Activated CD8-positive, alpha-beta T cell treated with anti-CD3 and anti-CD28 coated beads, Interleukin-2, amount 10 ng/mL, durations not matched to agents 7 days and 5 days (primary cell): ENCODE measurements at regions not wholly inside any gene's neighbourhood (a gene's known extent, or its start where the extent isn't known, plus 50 kb on each side); places are given as distances from the start of the nearest gene placed in this dataset.

Source experiments
- ATAC-seq: fragments of 150-1000 bp; cut with Tn5 transposase; one replicate; pipeline ENCODE4 v1.10.0; 2021; ENCODE audit warnings: moderate library complexity
- CTCF ChIA-PET: fragments of 350-600 bp; sonication (Branson Sonifier 250); formaldehyde crosslinking; loops from one replicate; lab custom pipeline; 2021; ENCODE audit warnings: antibody characterized with exemption; lab: Charles Lee
- POLR2A ChIA-PET: fragments of 350-600 bp; sonication (Branson Sonifier 250); formaldehyde crosslinking; loops from one replicate; lab custom pipeline; 2021; ENCODE audit warnings: antibody characterized with exemption; lab: Charles Lee
- DNase-seq: peaks from one replicate; pipeline ENCODE4 v3.0.0-alpha.2; 2020
- H3K27ac Mint-ChIP-seq: one replicate; pipeline ENCODE4 v1.8.0; 2021; ENCODE audit warnings: mild to moderate bottlenecking, mixed read lengths
- H3K27me3 Mint-ChIP-seq: one replicate; pipeline ENCODE4 v1.8.0; 2021; ENCODE audit warnings: low read depth, mixed read lengths
- H3K36me3 Mint-ChIP-seq: one replicate; pipeline ENCODE4 v1.8.0; 2021; ENCODE audit warnings: low read depth, mixed read lengths
- H3K4me1 Mint-ChIP-seq: one replicate; pipeline ENCODE4 v1.8.0; 2021; ENCODE audit warnings: low read depth, mixed read lengths
- H3K4me3 Mint-ChIP-seq: one replicate; pipeline ENCODE4 v1.8.0; 2021; ENCODE audit warnings: mild to moderate bottlenecking, mixed read lengths
- H3K9me3 Mint-ChIP-seq: one replicate; pipeline ENCODE4 v1.8.0; 2022; ENCODE audit warnings: mixed read lengths; ENCODE audit not compliant: insufficient read depth

DNA sequence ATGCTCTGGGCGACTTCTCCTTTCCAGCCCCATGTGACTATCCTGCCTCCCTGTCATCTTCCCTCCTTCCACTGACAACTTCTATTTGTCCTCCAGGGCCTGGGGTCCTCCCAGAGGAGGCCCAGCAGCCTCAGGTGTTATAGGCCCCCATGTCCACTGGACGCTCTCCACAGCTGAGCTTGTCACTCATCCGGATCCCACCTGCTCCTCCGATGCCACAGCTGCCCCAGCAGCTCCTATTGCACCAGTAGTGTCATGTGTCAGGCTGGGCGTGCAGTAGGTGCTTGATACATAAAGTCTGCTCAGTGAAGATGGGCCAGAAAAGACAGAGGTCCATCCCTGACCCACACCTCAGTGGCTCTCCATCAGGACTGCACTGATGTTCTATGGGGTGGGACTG lies 305.7 kb upstream of the MYT1L start:
- H3K4me1 Mint-ChIP-seq: no peaks in the 10 kb centered on the region
- no peak overlapping the region for H3K27ac Mint-ChIP-seq
- H3K27me3 Mint-ChIP-seq: no peaks in the 10 kb centered on the region
- no peaks in the 10 kb centered on the region for H3K36me3 Mint-ChIP-seq
- POLR2A ChIA-PET: no interaction called here
- DNase-seq (peak; percentile 1), ATAC-seq (no peak)
- no peaks in the 10 kb centered on the region for H3K9me3 Mint-ChIP-seq
- H3K4me3 Mint-ChIP-seq: no peak overlapping the region
- CTCF ChIA-PET: no interaction called here

DNA sequence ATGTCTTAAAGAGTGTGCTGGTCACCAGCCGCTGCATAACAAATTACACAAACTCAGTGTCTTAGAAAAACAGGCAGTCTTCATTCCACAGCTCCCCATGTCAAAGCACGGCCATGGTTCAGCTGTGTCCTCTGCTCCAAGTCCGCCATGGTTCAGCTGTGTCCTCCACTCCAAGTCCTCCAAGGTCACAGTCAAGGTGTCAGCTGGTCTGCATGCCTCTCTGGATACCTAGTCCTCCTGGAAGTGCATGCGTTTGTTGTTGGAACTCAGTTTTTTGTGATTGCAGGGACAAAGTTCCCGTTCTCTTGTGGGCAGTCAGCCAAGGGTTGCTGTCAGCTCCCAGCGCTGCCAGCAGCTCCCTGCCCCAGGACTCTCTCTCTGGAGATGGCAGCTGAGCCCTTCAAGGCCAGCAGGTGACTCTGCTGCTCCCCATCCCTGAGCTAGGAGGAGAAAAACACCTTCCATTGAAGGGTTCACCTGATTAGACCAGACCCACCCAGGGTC lies 304.0 kb upstream of the MYT1L start:
- no peaks in the 10 kb centered on the region for H3K4me1 Mint-ChIP-seq
- CTCF ChIA-PET: no interaction called here
- H3K9me3 Mint-ChIP-seq: no peaks in the 10 kb centered on the region
- DNase-seq (no peak), ATAC-seq (no peak)
- no peaks in the 10 kb centered on the region for H3K36me3 Mint-ChIP-seq
- POLR2A ChIA-PET: no interaction called here
- H3K4me3 Mint-ChIP-seq: no peak overlapping the region
- no peak overlapping the region for H3K27ac Mint-ChIP-seq
- H3K27me3 Mint-ChIP-seq: no peaks in the 10 kb centered on the region

- Mint-ChIP-seq H3K27ac (no peak overlapping the region), H3K27me3 (peaks cover 2% of the 10 kb centered on the region), H3K9me3 (no peaks in the 10 kb centered on the region), H3K4me3 (no peak overlapping the region), H3K4me1 (no peaks in the 10 kb centered on the region), H3K36me3 (no peaks in the 10 kb centered on the region)
- ATAC-seq (no peak), DNase-seq (no peak)
- ChIA-PET CTCF (no interaction called here), POLR2A (no interaction called here)
Observed at GRCh38 chr2:2633017-2633416, 301.9 kb upstream of the MYT1L start.

DNA sequence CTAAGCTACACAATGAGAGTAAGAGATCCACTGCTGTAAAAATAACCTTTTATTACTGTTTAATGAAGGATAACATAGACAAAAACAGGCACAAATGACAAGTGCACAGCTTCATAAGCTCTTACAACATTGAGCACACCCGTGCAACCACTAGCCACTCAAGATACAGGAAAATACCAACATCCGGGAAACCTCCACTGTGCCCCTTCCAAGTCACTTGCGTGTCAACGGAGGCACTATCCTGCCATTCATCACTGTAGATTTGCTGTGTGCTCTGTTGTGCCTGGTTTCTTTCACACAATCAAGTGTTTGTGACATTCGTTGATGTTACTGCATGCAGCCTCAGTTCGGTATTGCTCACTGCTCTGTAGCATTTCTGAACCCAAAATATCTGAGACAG lies 292.9 kb upstream of the MYT1L start:
- Mint-ChIP-seq H3K27ac (no peak overlapping the region), H3K27me3 (peaks cover 5% of the 10 kb centered on the region), H3K36me3 (no peaks in the 10 kb centered on the region), H3K4me3 (no peak overlapping the region), H3K4me1 (no peaks in the 10 kb centered on the region), H3K9me3 (no peaks in the 10 kb centered on the region)
- ChIA-PET CTCF (no interaction called here), POLR2A (no interaction called here)
- no peak for ATAC-seq
- no peak for DNase-seq

GRCh38 chr2:2621855-2622254 lies 290.8 kb upstream of the MYT1L start:
- POLR2A ChIA-PET: no interaction called here
- DNase-seq (no peak), ATAC-seq (no peak)
- no peaks in the 10 kb centered on the region for H3K36me3 Mint-ChIP-seq
- no peaks in the 10 kb centered on the region for H3K9me3 Mint-ChIP-seq
- CTCF ChIA-PET: no interaction called here
- H3K27ac Mint-ChIP-seq: no peak overlapping the region
- no peaks in the 10 kb centered on the region for H3K4me1 Mint-ChIP-seq
- peaks cover 9% of the 10 kb centered on the region for H3K27me3 Mint-ChIP-seq
- H3K4me3 Mint-ChIP-seq: no peak overlapping the region

GRCh38 chr2:2620604-2621003 lies 289.5 kb upstream of the MYT1L start:
- DNase-seq: no peak
- no peaks in the 10 kb centered on the region for H3K36me3 Mint-ChIP-seq
- no peaks in the 10 kb centered on the region for H3K9me3 Mint-ChIP-seq
- ATAC-seq: no peak
- no peaks in the 10 kb centered on the region for H3K4me1 Mint-ChIP-seq
- H3K27me3 Mint-ChIP-seq: peaks cover 10% of the 10 kb centered on the region
- ChIA-PET CTCF (no interaction called here), POLR2A (no interaction called here)
- no peak overlapping the region for H3K27ac Mint-ChIP-seq
- H3K4me3 Mint-ChIP-seq: no peak overlapping the region

DNA sequence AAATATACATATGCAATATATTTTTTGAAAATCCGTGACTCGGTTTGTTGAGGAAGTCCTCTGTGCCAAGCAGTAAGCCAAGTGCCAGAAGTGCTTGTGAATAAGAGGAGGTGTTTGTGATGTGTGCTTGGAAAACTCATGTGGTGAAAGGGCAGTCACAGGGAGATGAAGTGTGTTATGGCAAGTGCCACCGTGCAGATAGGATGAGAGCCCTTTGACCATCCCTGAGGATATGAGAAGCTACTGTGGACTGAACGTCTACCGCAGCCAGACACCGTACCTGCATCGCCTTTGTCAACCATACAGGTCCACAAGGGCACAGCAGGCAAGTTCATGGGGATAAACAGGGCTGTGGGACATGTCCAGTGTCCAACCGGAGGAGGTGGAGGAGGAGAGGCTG lies 288.9 kb upstream of the MYT1L start:
- no peaks in the 10 kb centered on the region for H3K9me3 Mint-ChIP-seq
- CTCF ChIA-PET: no interaction called here
- no peak overlapping the region for H3K27ac Mint-ChIP-seq
- H3K4me1 Mint-ChIP-seq: no peaks in the 10 kb centered on the region
- peaks cover 10% of the 10 kb centered on the region for H3K27me3 Mint-ChIP-seq
- no peak overlapping the region for H3K4me3 Mint-ChIP-seq
- POLR2A ChIA-PET: no interaction called here
- ATAC-seq (no peak), DNase-seq (no peak)
- H3K36me3 Mint-ChIP-seq: no peaks in the 10 kb centered on the region

GRCh38 chr2:2614452-2614851 lies 283.4 kb upstream of the MYT1L start:
- ChIA-PET CTCF (interaction anchor here (0.8 kb wide), 1 partner anchor 32 kb away, joined by 3 read pairs; no protein-coding TSS in a partner anchor), POLR2A (no interaction called here)
- Mint-ChIP-seq H3K9me3 (no peaks in the 10 kb centered on the region), H3K27ac (no peak overlapping the region), H3K36me3 (peaks cover 7% of the 10 kb centered on the region), H3K4me1 (peaks cover 5% of the 10 kb centered on the region), H3K4me3 (no peak overlapping the region), H3K27me3 (peaks cover 10% of the 10 kb centered on the region)
- ATAC-seq (no peak), DNase-seq (no peak)

DNA sequence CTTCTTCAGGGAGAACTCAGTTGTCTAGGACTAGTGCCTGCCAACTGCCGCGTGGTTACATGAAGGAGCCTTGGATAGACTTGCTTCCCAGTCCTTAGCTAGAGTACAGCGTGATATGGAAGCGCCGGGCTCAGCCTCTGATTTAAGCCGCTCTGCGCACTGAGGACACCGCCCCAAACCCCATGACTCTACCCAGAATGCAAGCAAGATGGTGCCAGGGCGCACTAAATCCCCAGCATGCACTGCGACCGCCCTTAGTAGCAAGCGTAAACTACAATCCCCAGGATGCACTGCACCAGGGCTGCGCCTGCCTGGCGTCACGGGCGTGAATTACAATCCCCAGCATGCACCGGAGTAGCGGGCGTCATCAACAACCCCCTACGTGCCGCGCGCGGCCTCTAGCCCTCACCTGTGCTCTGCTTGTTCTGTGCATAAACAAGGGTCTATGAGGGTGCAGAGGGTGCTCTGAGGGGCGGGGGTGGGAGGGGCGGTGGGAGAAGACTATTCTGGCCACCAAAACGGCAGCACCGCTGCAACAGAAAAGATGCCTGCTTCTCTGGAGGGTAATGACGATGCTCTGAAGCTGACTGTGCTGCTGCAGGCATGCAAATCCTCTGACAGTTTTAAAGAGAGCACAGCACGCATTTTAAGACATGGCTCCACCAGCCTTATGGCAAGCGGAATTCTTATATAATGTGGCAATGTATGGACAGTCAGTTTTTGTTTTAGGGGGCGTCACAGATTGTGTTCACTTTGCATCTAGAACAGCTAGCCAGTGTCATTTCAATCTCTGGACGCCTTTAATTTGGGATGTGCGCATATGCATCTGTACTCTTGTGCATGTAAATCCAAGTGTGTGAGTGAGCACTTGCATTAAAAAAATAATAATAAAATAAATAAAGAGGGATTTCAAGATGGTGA lies 282.5 kb upstream of the MYT1L start:
- Mint-ChIP-seq H3K27me3 (peaks cover 10% of the 10 kb centered on the region), H3K36me3 (peaks cover 7% of the 10 kb centered on the region), H3K27ac (peak overlapping the region; percentile 81), H3K9me3 (no peaks in the 10 kb centered on the region), H3K4me3 (peak overlapping the region; percentile 73), H3K4me1 (peaks cover 5% of the 10 kb centered on the region)
- ChIA-PET CTCF (interaction anchor here (0.7 kb wide), 1 partner anchor 435 kb away, joined by 3 read pairs; no protein-coding TSS in a partner anchor), POLR2A (no interaction called here)
- peak; percentile 99 for ATAC-seq
- peak; percentile 94 for DNase-seq

- POLR2A ChIA-PET: no interaction called here
- CTCF ChIA-PET: no interaction called here
- H3K4me1 Mint-ChIP-seq: peaks cover 9% of the 10 kb centered on the region
Observed at GRCh38 chr2:2610751-2611150, 279.7 kb upstream of the MYT1L start.

GRCh38 chr2:2600366-2600765 lies 269.3 kb upstream of the MYT1L start:
- no peaks in the 10 kb centered on the region for H3K27me3 Mint-ChIP-seq
- ChIA-PET POLR2A (no interaction called here), CTCF (no interaction called here)
- no peaks in the 10 kb centered on the region for H3K9me3 Mint-ChIP-seq
- no peaks in the 10 kb centered on the region for H3K4me1 Mint-ChIP-seq
- no peak for ATAC-seq
- H3K27ac Mint-ChIP-seq: no peak overlapping the region
- no peaks in the 10 kb centered on the region for H3K36me3 Mint-ChIP-seq
- H3K4me3 Mint-ChIP-seq: no peak overlapping the region
- DNase-seq: no peak

More at GRCh38 chr2:2610751-2611150, 279.7 kb upstream of the MYT1L start:
- no peak for ATAC-seq
- Mint-ChIP-seq H3K27ac (no peak overlapping the region), H3K9me3 (no peaks in the 10 kb centered on the region), H3K36me3 (peaks cover 7% of the 10 kb centered on the region), H3K4me3 (no peak overlapping the region), H3K27me3 (peaks cover 2% of the 10 kb centered on the region)
- no peak for DNase-seq

- Mint-ChIP-seq H3K36me3 (no peaks in the 10 kb centered on the region), H3K27me3 (no peaks in the 10 kb centered on the region), H3K4me1 (no peaks in the 10 kb centered on the region), H3K9me3 (no peaks in the 10 kb centered on the region), H3K27ac (no peak overlapping the region), H3K4me3 (no peak overlapping the region)
- ATAC-seq (no peak), DNase-seq (no peak)
- POLR2A ChIA-PET: no interaction called here
- CTCF ChIA-PET: no interaction called here
Observed at GRCh38 chr2:2599441-2599840, 268.4 kb upstream of the MYT1L start.
